GM23248 (cell line): ENCODE measurements at regions not wholly inside any gene's neighbourhood (a gene's known extent, or its start where the extent isn't known, plus 50 kb on each side); places are given as distances from the start of the nearest gene placed in this dataset.
"Not testable (repeated sequence)": the region's sequence is repeated elsewhere in the genome, so short reads cannot be mapped to it uniquely, and the experiment has no call there.

Source experiments
- EZH2 ChIP-seq: fragments of 200-600 bp; sonication (generic); IDR thresholded peaks from 2 replicates; pipeline ENCODE4 v1.6.1; 2018; ENCODE audit warnings: antibody characterized with exemption, mild to moderate bottlenecking; ENCODE audit not compliant: insufficient read depth, poor library complexity, severe bottlenecking
- EZH2phosphoT487 ChIP-seq: fragments of 200-600 bp; sonication (generic); IDR thresholded peaks from 2 replicates; pipeline ENCODE4 v1.6.1; 2018; ENCODE audit warnings: antibody characterized with exemption, moderate library complexity, mild to moderate bottlenecking, low read depth; ENCODE audit not compliant: insufficient read depth

- TF ChIP-seq EZH2phosphoT487, EZH2: not testable (repeated sequence)
Measured at GRCh38 chr17:22116720-22117119, 424.4 kb downstream of the KCNJ18 start.
